Upper lobe of left lung (tissue), 6 donors: ENCODE measurements at regions not wholly inside any gene's neighbourhood (a gene's known extent, or its start where the extent isn't known, plus 50 kb on each side); places are given as distances from the start of the nearest gene placed in this dataset.

ENCODE experiments used
- ATAC-seq, 2 donors: fragments of 200-7000 bp; cut with Tn5 transposase; one replicate each; pipeline ENCODE4 v1.9.1; 2022; ENCODE audit warnings: mild to moderate bottlenecking in 2 of 2, moderate library complexity in 2 of 2; ENCODE audit not compliant: low FRiP score in 2 of 2
- DNase-seq, 2 donors: peaks; one replicate each; pipeline ENCODE4 v3.0.0-alpha.2; 2019 to 2020
- H3K27ac ChIP-seq, 4 donors: fragments of 200-600 bp; sonication (generic); one replicate each; pipeline ENCODE4 v1.5.1; 2016 to 2019
- H3K27me3 ChIP-seq, 4 donors: fragments of 200-600 bp; sonication (generic); one replicate each; pipeline ENCODE4 v1.5.1; 2017 to 2019
- H3K36me3 ChIP-seq, 4 donors: fragments of 200-600 bp; sonication (generic); one replicate each; pipeline ENCODE4 v1.5.1; 2016 to 2019
- H3K4me1 ChIP-seq, 4 donors: fragments of 200-600 bp; sonication (generic); one replicate each; pipeline ENCODE4 v1.5.1; 2018 to 2019
- H3K4me3 ChIP-seq, 4 donors: fragments of 200-600 bp; sonication (generic); one replicate each; pipeline ENCODE4 v1.5.1; 2017 to 2019; ENCODE audit warnings: mild to moderate bottlenecking in 2 of 4, moderate library complexity in 1 of 4
- H3K9me3 ChIP-seq, 4 donors: fragments of 200-600 bp; sonication (generic); one replicate each; pipeline ENCODE4 v1.5.1; 2018 to 2019
- EP300 ChIP-seq, 4 donors: sonication (generic); formaldehyde crosslinking; IDR thresholded peaks; one replicate each; pipeline ENCODE4 v1.5.1; 2017; ENCODE audit warnings: antibody characterized with exemption in 4 of 4, control low read depth in 2 of 4
- POLR2A ChIP-seq, 4 donors: fragments of 450-650 bp; IDR thresholded peaks; one replicate each; pipeline ENCODE4 v1.5.1; 2016 to 2017; ENCODE audit warnings: antibody characterized with exemption in 4 of 4, mild to moderate bottlenecking in 2 of 4
- POLR2AphosphoS5 ChIP-seq, 2 donors: sonication (generic); formaldehyde crosslinking; IDR thresholded peaks; one replicate each; pipeline ENCODE4 v1.5.1; 2017; ENCODE audit warnings: antibody characterized with exemption in 2 of 2
- WGBS, 2 donors: methylation state at CpG; one replicate each; pipeline ENCODE4 v1.1.5; 2017 to 2018; 5-methylcytosine and 5-hydroxymethylcytosine counted together
- TF ChIP-seq, protein P1 (sequence below), 6 experiments: fragments of 450-650 bp in 4 of 6; fragments of 200-600 bp in 2 of 6; sonication (generic) in 2 of 6; IDR thresholded peaks; one replicate each; pipeline ENCODE4 v1.5.1; 2016 to 2019; ENCODE audit warnings: antibody characterized with exemption in 6 of 6
- donor health status: DM: no; HTN: no; CAD: no; lungs with moderate emphysema.
- donor health status: DM: no; HTN: yes; CAD: no; lungs with severe emphysema.

DNA sequence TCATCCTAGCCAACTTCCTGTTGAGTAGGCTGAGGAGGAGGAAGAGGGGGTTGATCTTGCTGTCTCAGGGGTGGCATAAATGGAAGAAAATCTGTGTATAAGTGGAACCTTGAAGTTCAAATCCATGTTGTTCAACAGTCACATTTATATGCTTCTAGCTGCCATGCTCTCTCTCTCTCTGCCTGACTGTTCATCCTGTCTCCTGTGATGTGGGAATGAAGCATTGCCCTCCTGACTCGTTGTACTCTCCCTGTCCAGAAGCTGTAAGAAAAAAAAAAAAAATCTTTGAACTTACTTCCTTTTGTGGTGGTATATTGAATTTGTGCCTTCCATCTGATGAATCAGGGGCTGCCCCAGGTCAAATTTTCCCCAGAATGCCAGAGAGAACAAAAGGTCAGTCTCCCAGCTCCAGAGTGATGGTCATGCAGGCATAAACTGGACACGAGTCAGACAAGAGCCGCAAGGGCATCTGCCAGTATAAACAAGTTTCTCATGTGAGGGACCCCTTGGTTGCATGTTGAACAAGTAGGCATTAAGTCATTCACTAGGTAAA is 257.0 kb downstream of the IDS start:
- Histone ChIP-seq H3K4me1 (no peaks in the 10 kb centered on the region), H3K9me3 (no peaks in the 10 kb centered on the region), H3K4me3 (no peak overlapping the region), H3K27ac (no peak overlapping the region), H3K36me3 (no peaks in the 10 kb centered on the region), H3K27me3 (no peaks in the 10 kb centered on the region)
- TF ChIP-seq, protein P1, sequence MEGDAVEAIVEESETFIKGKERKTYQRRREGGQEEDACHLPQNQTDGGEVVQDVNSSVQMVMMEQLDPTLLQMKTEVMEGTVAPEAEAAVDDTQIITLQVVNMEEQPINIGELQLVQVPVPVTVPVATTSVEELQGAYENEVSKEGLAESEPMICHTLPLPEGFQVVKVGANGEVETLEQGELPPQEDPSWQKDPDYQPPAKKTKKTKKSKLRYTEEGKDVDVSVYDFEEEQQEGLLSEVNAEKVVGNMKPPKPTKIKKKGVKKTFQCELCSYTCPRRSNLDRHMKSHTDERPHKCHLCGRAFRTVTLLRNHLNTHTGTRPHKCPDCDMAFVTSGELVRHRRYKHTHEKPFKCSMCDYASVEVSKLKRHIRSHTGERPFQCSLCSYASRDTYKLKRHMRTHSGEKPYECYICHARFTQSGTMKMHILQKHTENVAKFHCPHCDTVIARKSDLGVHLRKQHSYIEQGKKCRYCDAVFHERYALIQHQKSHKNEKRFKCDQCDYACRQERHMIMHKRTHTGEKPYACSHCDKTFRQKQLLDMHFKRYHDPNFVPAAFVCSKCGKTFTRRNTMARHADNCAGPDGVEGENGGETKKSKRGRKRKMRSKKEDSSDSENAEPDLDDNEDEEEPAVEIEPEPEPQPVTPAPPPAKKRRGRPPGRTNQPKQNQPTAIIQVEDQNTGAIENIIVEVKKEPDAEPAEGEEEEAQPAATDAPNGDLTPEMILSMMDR (IDR thresholded peaks at IDR 0.05): no peak
- no peak for TF ChIP-seq POLR2A (IDR thresholded peaks at IDR 0.05)
- TF ChIP-seq EP300 (IDR thresholded peaks at IDR 0.05): no peak
- TF ChIP-seq POLR2AphosphoS5 (IDR thresholded peaks at IDR 0.05): no peak
- ATAC-seq: no peak
- 62 to 67% methylated on average over 3 of the region's 3 CpGs for WGBS, 2 donors
- DNase-seq: no peak

- whole genome bisulfite sequencing, 2 donors: 62 to 77% methylated on average over 2 of the region's 2 CpGs
- TF ChIP-seq POLR2A (IDR thresholded peaks at IDR 0.05): no peak
- TF ChIP-seq POLR2AphosphoS5 (IDR thresholded peaks at IDR 0.05): no peak
- TF ChIP-seq, protein P1 (IDR thresholded peaks at IDR 0.05): no peak
- TF ChIP-seq EP300 (IDR thresholded peaks at IDR 0.05): no peak
- Histone ChIP-seq H3K4me1 (no peaks in the 10 kb centered on the region), H3K27me3 (no peaks in the 10 kb centered on the region), H3K4me3 (no peak overlapping the region), H3K9me3 (peaks cover 0 to 10% (median 0%) of the 10 kb centered on the region in 4 donors), H3K27ac (no peak overlapping the region), H3K36me3 (no peaks in the 10 kb centered on the region)
- no peak for ATAC-seq
- no peak for DNase-seq
Measured at GRCh38 chrX:149230689-149231088, 274.4 kb downstream of the IDS start.

DNA sequence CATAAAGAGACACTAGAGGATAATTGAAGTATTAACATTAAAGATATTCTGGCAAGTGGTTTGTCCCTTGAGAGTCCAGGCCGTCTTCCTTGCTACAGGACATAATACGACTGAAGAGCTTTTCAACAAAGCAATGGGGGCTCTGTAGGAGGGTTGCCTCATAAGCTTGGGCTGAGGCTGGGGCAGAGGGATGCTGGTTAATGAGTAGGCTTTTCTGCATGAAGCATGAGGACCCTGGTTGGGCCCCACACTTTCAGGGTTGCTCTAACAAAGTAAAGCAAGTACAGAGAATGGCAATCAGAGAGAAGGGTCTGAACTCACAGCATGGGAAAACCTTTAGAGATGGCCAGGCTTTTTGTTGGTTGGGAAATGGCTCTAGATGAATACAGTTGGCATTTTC is 281.3 kb downstream of the IDS start:
- no peak for ATAC-seq

DNA sequence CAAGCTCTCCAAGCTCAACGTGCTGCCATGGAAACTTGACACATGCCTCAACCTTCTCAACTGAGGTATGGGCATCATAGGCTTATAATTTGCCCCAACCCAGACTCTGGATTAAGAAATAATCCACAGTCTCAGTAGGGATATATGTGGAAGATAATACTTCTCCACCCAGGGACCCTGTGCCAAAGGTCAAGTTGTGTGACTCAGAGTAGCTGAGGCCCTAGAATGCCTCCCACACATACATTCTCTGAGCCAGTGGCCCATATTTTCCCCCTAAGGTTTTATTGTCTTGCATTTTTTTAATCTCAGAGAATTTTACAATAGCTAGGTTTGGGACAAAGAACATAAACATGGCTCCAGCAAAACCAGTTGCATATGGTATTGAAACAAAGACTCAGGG is 283.1 kb downstream of the IDS start:
- Histone ChIP-seq H3K4me3 (no peak overlapping the region), H3K9me3 (peaks cover 0 to 4% (median 0%) of the 10 kb centered on the region in 4 donors), H3K4me1 (no peaks in the 10 kb centered on the region), H3K27ac (no peak overlapping the region), H3K27me3 (no peaks in the 10 kb centered on the region), H3K36me3 (no peaks in the 10 kb centered on the region)
- 62% methylated on average over 1 of the region's 1 CpG; no CpG with 5 or more reads in 1 of the 2 donors for WGBS, 2 donors
- TF ChIP-seq EP300 (IDR thresholded peaks at IDR 0.05): no peak
- TF ChIP-seq, protein P1 (IDR thresholded peaks at IDR 0.05): no peak
- TF ChIP-seq POLR2AphosphoS5 (IDR thresholded peaks at IDR 0.05): no peak
- TF ChIP-seq POLR2A (IDR thresholded peaks at IDR 0.05): no peak
- no peak for ATAC-seq
- no peak for DNase-seq

More for the DNA sequence above, 281.3 kb downstream of the IDS start:
- Histone ChIP-seq H3K27ac (no peak overlapping the region), H3K4me1 (no peaks in the 10 kb centered on the region), H3K27me3 (no peaks in the 10 kb centered on the region), H3K9me3 (peaks cover 0 to 10% (median 0%) of the 10 kb centered on the region in 4 donors), H3K4me3 (no peak overlapping the region), H3K36me3 (no peaks in the 10 kb centered on the region)
- TF ChIP-seq, protein P1 (IDR thresholded peaks at IDR 0.05): no peak
- no peak for TF ChIP-seq EP300 (IDR thresholded peaks at IDR 0.05)
- TF ChIP-seq POLR2AphosphoS5 (IDR thresholded peaks at IDR 0.05): no peak
- TF ChIP-seq POLR2A (IDR thresholded peaks at IDR 0.05): no peak
- 68 to 69% methylated on average over 2 of the region's 2 CpGs for WGBS, 2 donors
- DNase-seq: no peak

GRCh38 chrX:149221230-149221629 is 283.9 kb downstream of the IDS start:
- Histone ChIP-seq H3K4me3 (no peak overlapping the region), H3K27ac (no peak overlapping the region), H3K27me3 (no peaks in the 10 kb centered on the region), H3K9me3 (peaks cover 0 to 5% (median 0%) of the 10 kb centered on the region in 4 donors), H3K4me1 (no peaks in the 10 kb centered on the region), H3K36me3 (no peaks in the 10 kb centered on the region)
- TF ChIP-seq EP300 (IDR thresholded peaks at IDR 0.05) (no peak), POLR2AphosphoS5 (IDR thresholded peaks at IDR 0.05) (no peak), POLR2A (IDR thresholded peaks at IDR 0.05) (no peak)
- TF ChIP-seq, protein P1 (IDR thresholded peaks at IDR 0.05): no peak
- 24 to 35% methylated on average over 5 to 6 of the region's 6 CpGs for WGBS, 2 donors
- DNase-seq (no peak), ATAC-seq (no peak)
